MM.1S (cell line): ENCODE measurements at regions not wholly inside any gene's neighbourhood (a gene's known extent, or its start where the extent isn't known, plus 50 kb on each side); places are given as distances from the start of the nearest gene placed in this dataset.

Experiments
- DNase-seq: peaks from one replicate; pipeline ENCODE4 v3.0.0-alpha.2; 2015
- H2AFZ ChIP-seq: fragments of 300-600 bp; sonication (generic); 2 replicates; pipeline ENCODE4 v1.6.0; 2016; ENCODE audit warnings: antibody characterized with exemption, low read length
- H3F3A ChIP-seq: fragments of 300-600 bp; sonication (generic); 2 replicates; pipeline ENCODE4 v1.6.1; 2016; ENCODE audit warnings: mild to moderate bottlenecking, antibody characterized with exemption, low read length, moderate library complexity, mixed read lengths; ENCODE audit not compliant: insufficient read depth
- H3K27ac ChIP-seq: fragments of 300-600 bp; sonication (generic); 2 replicates; pipeline ENCODE4 v1.5.1; 2016; ENCODE audit warnings: mild to moderate bottlenecking, low read length
- H3K27me3 ChIP-seq: fragments of 300-600 bp; sonication (generic); replicated peaks from 2 replicates; pipeline ENCODE4 v1.6.0; 2016; ENCODE audit warnings: low read length; ENCODE audit not compliant: insufficient read depth
- H3K36me3 ChIP-seq: fragments of 300-600 bp; sonication (generic); replicated peaks from 2 replicates; pipeline ENCODE4 v1.6.1; 2016; ENCODE audit warnings: mild to moderate bottlenecking, low read length, mixed read lengths; ENCODE audit not compliant: insufficient read depth
- H3K4me1 ChIP-seq: fragments of 300-600 bp; sonication (generic); 2 replicates; pipeline ENCODE4 v1.6.1; 2016; ENCODE audit warnings: low read length, mixed read lengths
- H3K4me2 ChIP-seq: fragments of 300-600 bp; sonication (generic); 2 replicates; pipeline ENCODE4 v1.6.0; 2016; ENCODE audit warnings: low read depth, low read length
- H3K4me3 ChIP-seq: fragments of 300-600 bp; sonication (generic); 2 replicates; pipeline ENCODE4 v1.5.1; 2016; ENCODE audit warnings: low read length, mixed read lengths
- H3K79me2 ChIP-seq: fragments of 300-600 bp; sonication (generic); 2 replicates; pipeline ENCODE4 v1.6.1; 2016; ENCODE audit warnings: mixed run types, low read length, mixed read lengths
- H3K9ac ChIP-seq: fragments of 300-600 bp; sonication (generic); 2 replicates; pipeline ENCODE4 v1.6.1; 2016; ENCODE audit warnings: low read length, mixed read lengths
- H3K9me2 ChIP-seq: fragments of 300-600 bp; sonication (generic); replicated peaks from 2 replicates; pipeline ENCODE4 v1.6.1; 2016; ENCODE audit warnings: mild to moderate bottlenecking, low read length, mixed read lengths; ENCODE audit not compliant: insufficient read depth
- H3K9me3 ChIP-seq: fragments of 300-600 bp; sonication (generic); replicated peaks from 2 replicates; pipeline ENCODE4 v1.6.1; 2016; ENCODE audit warnings: mild to moderate bottlenecking, low read length, mixed read lengths; ENCODE audit not compliant: insufficient read depth
- H4K20me1 ChIP-seq: fragments of 300-600 bp; sonication (generic); 2 replicates; pipeline ENCODE4 v1.6.1; 2016; ENCODE audit warnings: mild to moderate bottlenecking, low read length, moderate library complexity, mixed read lengths; ENCODE audit not compliant: insufficient read depth
- EZH2 ChIP-seq: fragments of 300-600 bp; sonication (generic); optimal IDR thresholded peaks from 2 replicates; pipeline ENCODE3; 2017; ENCODE audit warnings: low read depth, mild to moderate bottlenecking, antibody characterized with exemption, low read length, mixed read lengths
- EZH2phosphoT487 ChIP-seq: fragments of 300-600 bp; sonication (generic); IDR thresholded peaks from 2 replicates; pipeline ENCODE4 v1.6.1; 2018; ENCODE audit warnings: antibody characterized with exemption, low read length
- TF ChIP-seq, protein P1 (sequence below): fragments of 300-600 bp; sonication (generic); IDR thresholded peaks from 2 replicates; pipeline ENCODE4 v1.5.1; 2016; ENCODE audit warnings: antibody characterized with exemption, low read length, mixed read lengths

DNA sequence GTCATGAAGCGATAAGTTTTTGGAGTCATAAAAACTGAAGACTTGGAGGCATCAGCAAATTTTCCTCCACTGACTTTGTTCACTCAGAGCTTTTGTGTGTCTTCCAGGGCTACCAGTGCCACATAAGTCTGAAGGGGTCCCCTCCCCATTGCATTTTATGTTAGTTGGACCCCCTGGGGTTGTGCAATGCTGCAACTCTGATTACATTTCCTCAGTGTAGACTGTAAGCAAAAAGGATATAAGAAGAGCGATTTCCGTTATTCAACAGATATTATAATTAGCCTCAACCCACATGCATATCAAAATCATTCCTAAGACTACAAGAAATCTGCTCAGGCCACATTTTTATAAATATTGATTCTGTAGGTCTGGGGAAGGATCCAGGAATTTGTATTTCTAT is 324.0 kb downstream of the TDRD3 start:
- no peaks in the 10 kb centered on the region for H4K20me1 ChIP-seq
- H2AFZ ChIP-seq: no peak overlapping the region
- H3F3A ChIP-seq: no peaks in the 10 kb centered on the region
- no peak overlapping the region for H3K4me2 ChIP-seq
- H3K4me1 ChIP-seq: no peaks in the 10 kb centered on the region
- H3K36me3 ChIP-seq: no peaks in the 10 kb centered on the region
- H3K27me3 ChIP-seq: no peaks in the 10 kb centered on the region
- DNase-seq: no peak
- no peaks in the 10 kb centered on the region for H3K9me3 ChIP-seq
- TF ChIP-seq EZH2phosphoT487: no peak
- TF ChIP-seq, protein P1, sequence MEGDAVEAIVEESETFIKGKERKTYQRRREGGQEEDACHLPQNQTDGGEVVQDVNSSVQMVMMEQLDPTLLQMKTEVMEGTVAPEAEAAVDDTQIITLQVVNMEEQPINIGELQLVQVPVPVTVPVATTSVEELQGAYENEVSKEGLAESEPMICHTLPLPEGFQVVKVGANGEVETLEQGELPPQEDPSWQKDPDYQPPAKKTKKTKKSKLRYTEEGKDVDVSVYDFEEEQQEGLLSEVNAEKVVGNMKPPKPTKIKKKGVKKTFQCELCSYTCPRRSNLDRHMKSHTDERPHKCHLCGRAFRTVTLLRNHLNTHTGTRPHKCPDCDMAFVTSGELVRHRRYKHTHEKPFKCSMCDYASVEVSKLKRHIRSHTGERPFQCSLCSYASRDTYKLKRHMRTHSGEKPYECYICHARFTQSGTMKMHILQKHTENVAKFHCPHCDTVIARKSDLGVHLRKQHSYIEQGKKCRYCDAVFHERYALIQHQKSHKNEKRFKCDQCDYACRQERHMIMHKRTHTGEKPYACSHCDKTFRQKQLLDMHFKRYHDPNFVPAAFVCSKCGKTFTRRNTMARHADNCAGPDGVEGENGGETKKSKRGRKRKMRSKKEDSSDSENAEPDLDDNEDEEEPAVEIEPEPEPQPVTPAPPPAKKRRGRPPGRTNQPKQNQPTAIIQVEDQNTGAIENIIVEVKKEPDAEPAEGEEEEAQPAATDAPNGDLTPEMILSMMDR: no peak
- TF ChIP-seq EZH2: no peak
- H3K4me3 ChIP-seq: no peak overlapping the region
- H3K79me2 ChIP-seq: no peaks in the 10 kb centered on the region
- no peak overlapping the region for H3K9ac ChIP-seq
- H3K9me2 ChIP-seq: no peaks in the 10 kb centered on the region
- H3K27ac ChIP-seq: no peak overlapping the region

DNA sequence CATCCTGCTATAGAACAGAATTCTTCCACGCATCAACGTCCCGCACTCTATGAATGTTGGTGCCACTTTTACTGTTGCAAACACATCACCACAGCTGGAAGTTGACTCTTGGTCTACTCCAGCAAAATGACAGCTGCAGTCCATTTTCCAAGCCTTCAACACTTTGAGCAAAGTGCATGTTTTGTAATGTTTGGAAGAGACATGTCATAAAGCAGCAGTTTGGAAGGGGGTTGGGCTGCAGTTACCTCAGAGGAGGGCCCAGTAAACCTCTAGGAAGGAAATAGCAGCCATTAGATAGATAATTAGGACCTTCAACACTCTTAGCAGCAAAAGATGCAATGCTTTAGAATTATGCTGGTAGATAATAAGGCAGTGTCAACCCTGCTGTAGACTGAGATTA is 323.6 kb downstream of the TDRD3 start:
- no peaks in the 10 kb centered on the region for H3K4me1 ChIP-seq
- H3K36me3 ChIP-seq: no peaks in the 10 kb centered on the region
- H3K27me3 ChIP-seq: no peaks in the 10 kb centered on the region
- H3F3A ChIP-seq: no peaks in the 10 kb centered on the region
- no peaks in the 10 kb centered on the region for H3K9me2 ChIP-seq
- H3K79me2 ChIP-seq: no peaks in the 10 kb centered on the region
- no peak overlapping the region for H3K27ac ChIP-seq
- no peak for DNase-seq
- no peaks in the 10 kb centered on the region for H4K20me1 ChIP-seq
- H3K4me2 ChIP-seq: no peak overlapping the region
- H3K9ac ChIP-seq: no peak overlapping the region
- no peak overlapping the region for H3K4me3 ChIP-seq
- TF ChIP-seq, protein P1: no peak
- TF ChIP-seq EZH2 (no peak), EZH2phosphoT487 (no peak)
- no peak overlapping the region for H2AFZ ChIP-seq
- no peaks in the 10 kb centered on the region for H3K9me3 ChIP-seq

DNA sequence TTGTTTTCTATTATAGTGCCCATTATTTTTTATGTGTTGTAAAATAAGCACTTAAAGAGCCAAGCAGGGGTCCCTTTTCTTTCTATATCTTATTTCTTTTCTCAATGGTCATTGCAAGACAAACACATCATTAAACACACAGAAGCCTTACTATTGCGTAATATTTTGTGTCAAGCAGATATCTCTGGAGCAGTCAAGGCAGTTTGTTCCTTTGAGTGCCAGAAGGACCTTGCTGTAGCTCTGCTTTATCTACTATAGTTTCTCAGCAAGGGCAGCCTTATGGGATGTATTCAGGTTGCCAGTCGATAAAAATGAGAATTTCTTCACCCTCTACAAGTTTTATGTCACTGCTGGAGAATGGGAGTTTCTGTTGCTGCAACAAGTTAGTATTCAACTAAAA is 319.3 kb downstream of the TDRD3 start:
- H2AFZ ChIP-seq: no peak overlapping the region
- no peak overlapping the region for H3K27ac ChIP-seq
- H3K9me2 ChIP-seq: no peaks in the 10 kb centered on the region
- no peaks in the 10 kb centered on the region for H4K20me1 ChIP-seq
- no peaks in the 10 kb centered on the region for H3F3A ChIP-seq
- no peaks in the 10 kb centered on the region for H3K27me3 ChIP-seq
- no peak overlapping the region for H3K4me3 ChIP-seq
- no peaks in the 10 kb centered on the region for H3K79me2 ChIP-seq
- no peaks in the 10 kb centered on the region for H3K9me3 ChIP-seq
- H3K9ac ChIP-seq: no peak overlapping the region
- H3K36me3 ChIP-seq: no peaks in the 10 kb centered on the region
- DNase-seq: no peak
- H3K4me1 ChIP-seq: no peaks in the 10 kb centered on the region
- TF ChIP-seq, protein P1: no peak
- TF ChIP-seq EZH2 (no peak), EZH2phosphoT487 (no peak)
- no peak overlapping the region for H3K4me2 ChIP-seq
